ENCODE measurements at regions not wholly inside any gene's neighbourhood (a gene's known extent, or its start where the extent isn't known, plus 50 kb on each side); places are given as distances from the start of the nearest gene placed in this dataset.

DNA sequence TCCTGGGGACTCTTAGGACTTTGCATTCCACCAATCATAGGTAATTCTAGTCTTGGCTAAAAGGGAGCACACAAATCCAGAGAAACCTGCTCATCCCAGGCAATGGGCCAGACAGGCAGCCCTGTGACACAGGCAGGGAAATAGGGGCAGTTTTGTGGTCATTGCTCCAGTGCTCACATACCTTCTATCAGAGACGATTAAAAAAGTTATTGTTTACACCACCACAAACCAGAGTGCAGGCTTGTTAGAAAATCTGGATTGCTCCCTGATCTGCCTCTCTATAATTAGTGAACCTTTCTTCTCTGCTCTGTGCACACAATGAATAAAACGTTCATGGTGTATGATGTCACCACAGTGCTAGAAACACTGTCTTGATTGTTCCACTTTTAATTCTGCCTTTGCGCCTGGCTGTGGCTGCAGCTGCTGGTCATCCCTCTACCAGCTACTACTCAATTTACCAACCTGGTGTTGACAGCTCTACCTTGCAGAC is 121.6 kb upstream of the SPATA13 start:
- no peaks in the 10 kb centered on the region for H3K36me3 ChIP-seq
- peak overlapping the region in 3 of 4 donors; percentile 26 to 36 (median 35) for H3K27ac ChIP-seq
- no peaks in the 10 kb centered on the region for H3K9me3 ChIP-seq
- H3K4me3 ChIP-seq = no peak overlapping the region
- no peaks in the 10 kb centered on the region for H3K27me3 ChIP-seq
- peak; percentile 43 for ATAC-seq
- peaks cover 0 to 27% (median 16%) of the 10 kb centered on the region in 3 donors for H3K4me1 ChIP-seq
- TF ChIP-seq EP300 (IDR thresholded peaks at IDR 0.05) (no peak), CTCF (IDR thresholded peaks at IDR 0.05) (no peak), POLR2AphosphoS5 (IDR thresholded peaks at IDR 0.05) (no peak), POLR2A (IDR thresholded peaks at IDR 0.05) (no peak)
- 10 to 44% methylated on average over 3 of the region's 3 CpGs for WGBS, 2 donors (ENCODE audit: low coverage in 1 of 2)

DNA sequence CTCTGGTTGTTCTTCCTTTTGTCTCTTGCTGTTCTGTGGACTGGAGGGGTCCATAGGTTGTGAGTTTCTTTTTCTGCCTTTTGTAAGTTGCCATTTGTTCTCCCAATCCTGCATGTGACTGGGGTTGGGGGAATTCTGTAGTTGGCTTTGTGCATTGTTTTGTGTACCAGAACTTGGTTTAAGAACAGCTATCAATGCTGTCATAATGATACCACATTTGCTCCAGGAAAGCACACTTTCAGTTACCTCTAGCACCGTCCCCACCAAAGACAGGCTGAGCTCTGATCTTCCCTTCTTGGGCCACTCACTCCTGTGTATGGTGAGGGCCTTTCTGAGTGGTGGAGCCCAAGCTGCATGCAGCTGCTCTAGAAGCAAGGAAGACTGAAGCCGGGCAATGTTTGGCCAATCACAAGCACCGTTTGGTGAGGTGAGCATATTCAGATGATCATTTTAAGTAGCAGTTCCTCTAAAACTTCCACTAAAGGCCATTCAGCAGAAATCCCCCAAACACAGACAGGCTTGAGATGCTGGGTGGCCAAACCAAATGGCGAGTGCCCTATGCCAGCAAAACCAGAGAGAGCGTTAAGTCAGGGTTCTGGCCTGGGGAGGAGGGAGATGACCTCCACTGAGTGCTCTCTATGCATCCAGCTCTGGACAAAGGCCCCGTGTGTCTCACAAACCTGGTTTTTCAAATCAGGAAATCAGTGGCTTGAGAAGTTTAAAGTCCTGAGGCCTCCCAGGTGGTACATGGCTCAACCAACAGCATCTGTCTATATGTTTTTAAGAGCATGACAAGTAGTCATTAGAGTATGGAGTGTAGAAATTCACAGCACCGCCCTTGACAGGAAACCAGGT is 120.7 kb upstream of the SPATA13 start:
- Histone ChIP-seq H3K27ac (peak overlapping the region in 1 of 4 donors; percentile 19), H3K4me3 (no peak overlapping the region), H3K36me3 (no peaks in the 10 kb centered on the region), H3K9me3 (no peaks in the 10 kb centered on the region), H3K27me3 (no peaks in the 10 kb centered on the region), H3K4me1 (peaks cover 0 to 27% (median 7%) of the 10 kb centered on the region in 3 donors)
- WGBS, 2 donors (ENCODE audit: low coverage in 1 of 2) = 90 to 100% methylated on average over 1 to 2 of the region's 7 CpGs
- ATAC-seq = no peak
- no peak for TF ChIP-seq EP300 (IDR thresholded peaks at IDR 0.05)
- no peak for TF ChIP-seq POLR2AphosphoS5 (IDR thresholded peaks at IDR 0.05)
- no peak for TF ChIP-seq CTCF (IDR thresholded peaks at IDR 0.05)
- no peak for TF ChIP-seq POLR2A (IDR thresholded peaks at IDR 0.05)

DNA sequence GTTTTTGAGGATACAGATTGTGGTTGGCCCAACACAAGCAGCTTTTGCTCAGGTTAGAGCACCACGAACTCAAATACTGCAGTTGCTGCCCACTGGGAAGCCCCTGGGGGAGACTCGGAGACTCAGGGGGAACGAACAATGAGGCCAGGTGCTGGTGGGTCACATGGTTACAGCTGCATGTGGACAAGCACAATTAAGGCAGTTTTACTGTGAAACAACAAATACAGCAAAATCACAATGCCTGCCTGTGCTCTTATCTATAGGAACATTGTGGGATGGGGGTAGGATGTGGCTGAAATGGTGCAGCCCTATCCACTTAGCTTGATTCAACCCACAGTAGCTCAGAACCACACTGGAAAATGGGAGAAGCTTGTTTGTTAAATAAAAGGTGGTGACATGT is 119.7 kb upstream of the SPATA13 start:
- TF ChIP-seq EP300 (IDR thresholded peaks at IDR 0.05) = no peak
- TF ChIP-seq POLR2A (IDR thresholded peaks at IDR 0.05) = no peak
- TF ChIP-seq POLR2AphosphoS5 (IDR thresholded peaks at IDR 0.05) = no peak
- TF ChIP-seq CTCF (IDR thresholded peaks at IDR 0.05) = no peak
- 75% methylated on average over 2 of the region's 3 CpGs; no CpG with 5 or more reads in 1 of the 2 donors for WGBS, 2 donors (ENCODE audit: low coverage in 1 of 2)

DNA sequence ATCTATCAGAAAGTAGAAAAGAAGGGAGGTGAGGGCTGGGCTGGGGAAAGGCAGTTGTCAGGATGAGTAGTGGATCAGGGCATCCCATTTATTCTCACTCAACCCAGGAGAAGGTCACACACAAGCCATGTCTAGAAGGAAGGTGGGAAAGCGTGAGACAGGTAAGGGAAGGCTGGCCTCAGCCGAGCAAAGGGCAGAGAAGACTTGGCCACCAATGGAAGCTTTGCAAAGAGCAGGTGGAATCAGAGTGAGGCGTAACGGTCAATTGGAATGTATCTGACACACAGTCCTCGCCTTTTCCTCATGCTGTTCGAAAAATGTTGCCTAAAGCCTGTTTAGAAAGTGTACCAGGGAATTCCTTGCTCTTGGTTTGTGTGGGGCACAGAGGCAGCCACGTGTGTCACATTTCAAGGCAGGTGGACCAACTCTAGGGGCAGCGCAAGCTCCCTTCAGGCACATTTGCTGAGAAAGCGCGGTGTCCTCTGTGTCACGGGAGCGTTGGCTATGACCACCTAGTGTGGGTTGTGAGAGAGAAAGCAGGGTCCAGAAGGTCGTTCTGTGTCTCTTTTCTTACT is 118.8 kb upstream of the SPATA13 start:
- Histone ChIP-seq H3K27me3 (no peaks in the 10 kb centered on the region), H3K4me1 (peaks cover 0 to 30% (median 7%) of the 10 kb centered on the region in 3 donors), H3K27ac (no peak overlapping the region), H3K9me3 (peaks cover 0 to 4% (median 0%) of the 10 kb centered on the region in 3 donors), H3K4me3 (no peak overlapping the region), H3K36me3 (no peaks in the 10 kb centered on the region)
- TF ChIP-seq CTCF (IDR thresholded peaks at IDR 0.05) (no peak), POLR2A (IDR thresholded peaks at IDR 0.05) (no peak), POLR2AphosphoS5 (IDR thresholded peaks at IDR 0.05) (no peak), EP300 (IDR thresholded peaks at IDR 0.05) (no peak)
- 52 to 79% methylated on average over 6 to 7 of the region's 13 CpGs for WGBS, 2 donors (ENCODE audit: low coverage in 1 of 2)
- ATAC-seq = no peak

More for the DNA sequence above, 119.7 kb upstream of the SPATA13 start:
- Histone ChIP-seq H3K9me3 (no peaks in the 10 kb centered on the region), H3K4me3 (no peak overlapping the region), H3K27ac (no peak overlapping the region), H3K27me3 (no peaks in the 10 kb centered on the region), H3K4me1 (peaks cover 0 to 35% (median 7%) of the 10 kb centered on the region in 3 donors), H3K36me3 (no peaks in the 10 kb centered on the region)
- no peak for ATAC-seq
